DOHH2 (cell line): ENCODE measurements at regions not wholly inside any gene's neighbourhood (a gene's known extent, or its start where the extent isn't known, plus 50 kb on each side); places are given as distances from the start of the nearest gene placed in this dataset.

Experiments
- H3F3A ChIP-seq: fragments of 200-600 bp; sonication (generic), shearing (Covaris generic); 2 replicates; pipeline ENCODE4 v1.6.0; 2016; ENCODE audit warnings: antibody characterized with exemption, mild to moderate bottlenecking; ENCODE audit not compliant: control insufficient read depth, insufficient read depth
- H3K27ac ChIP-seq: fragments of 200-600 bp; sonication (generic); 2 replicates; pipeline ENCODE4 v1.5.1; 2014; ENCODE audit warnings: low read depth, mild to moderate bottlenecking, low read length, moderate library complexity
- H3K27me3 ChIP-seq: fragments of 200-600 bp; sonication (generic); 2 replicates; pipeline ENCODE4 v1.6.1; 2014; ENCODE audit warnings: mild to moderate bottlenecking, low read length, mixed read lengths; ENCODE audit not compliant: control insufficient read depth
- H3K36me3 ChIP-seq: fragments of 200-600 bp; sonication (generic); 2 replicates; pipeline ENCODE4 v1.6.1; 2014; ENCODE audit warnings: mild to moderate bottlenecking, low read length, moderate library complexity, mixed read lengths; ENCODE audit not compliant: control insufficient read depth
- H3K4me1 ChIP-seq: fragments of 200-600 bp; sonication (generic); 2 replicates; pipeline ENCODE4 v1.6.1; 2014; ENCODE audit warnings: mild to moderate bottlenecking, low read length, mixed read lengths; ENCODE audit not compliant: control insufficient read depth
- H3K4me2 ChIP-seq: fragments of 200-600 bp; sonication (generic); 2 replicates; pipeline ENCODE4 v1.6.0; 2014; ENCODE audit warnings: mild to moderate bottlenecking, low read length, moderate library complexity
- H3K4me3 ChIP-seq: fragments of 200-600 bp; sonication (generic); 2 replicates; pipeline ENCODE4 v1.5.1; 2014; ENCODE audit warnings: mild to moderate bottlenecking, low read length, mixed read lengths
- H3K79me2 ChIP-seq: fragments of 200-600 bp; sonication (generic); 2 replicates; pipeline ENCODE4 v1.6.1; 2014; ENCODE audit warnings: mild to moderate bottlenecking, low read length, mixed read lengths; ENCODE audit not compliant: control insufficient read depth
- H3K9me2 ChIP-seq: fragments of 200-600 bp; sonication (generic); replicated peaks from 2 replicates; pipeline ENCODE4 v1.6.1; 2014; ENCODE audit warnings: mild to moderate bottlenecking, low read length, mixed read lengths; ENCODE audit not compliant: control insufficient read depth
- H3K9me3 ChIP-seq: fragments of 200-600 bp; sonication (generic); 2 replicates; pipeline ENCODE4 v1.6.1; 2014; ENCODE audit warnings: antibody characterized with exemption, low read length, mixed read lengths; ENCODE audit not compliant: control insufficient read depth, insufficient read depth
- H4K20me1 ChIP-seq: fragments of 200-600 bp; sonication (generic); 2 replicates; pipeline ENCODE4 v1.6.0; 2014; ENCODE audit warnings: low read depth, mild to moderate bottlenecking, antibody characterized with exemption, low read length, moderate library complexity; ENCODE audit not compliant: control insufficient read depth, insufficient read depth
- EZH2phosphoT487 ChIP-seq: fragments of 200-600 bp; sonication (generic); IDR thresholded peaks from 2 replicates; pipeline ENCODE4 v1.6.1; 2017; ENCODE audit warnings: borderline replicate concordance, mild to moderate bottlenecking, antibody characterized with exemption, low read length, moderate library complexity, mixed read lengths
- TF ChIP-seq, protein P1 (sequence below): fragments of 200-600 bp; sonication (generic); IDR thresholded peaks from one replicate; pipeline ENCODE4 v1.5.1; 2014; ENCODE audit warnings: antibody characterized with exemption, mild to moderate bottlenecking, low read depth, low read length; ENCODE audit not compliant: poor library complexity, severe bottlenecking

DNA sequence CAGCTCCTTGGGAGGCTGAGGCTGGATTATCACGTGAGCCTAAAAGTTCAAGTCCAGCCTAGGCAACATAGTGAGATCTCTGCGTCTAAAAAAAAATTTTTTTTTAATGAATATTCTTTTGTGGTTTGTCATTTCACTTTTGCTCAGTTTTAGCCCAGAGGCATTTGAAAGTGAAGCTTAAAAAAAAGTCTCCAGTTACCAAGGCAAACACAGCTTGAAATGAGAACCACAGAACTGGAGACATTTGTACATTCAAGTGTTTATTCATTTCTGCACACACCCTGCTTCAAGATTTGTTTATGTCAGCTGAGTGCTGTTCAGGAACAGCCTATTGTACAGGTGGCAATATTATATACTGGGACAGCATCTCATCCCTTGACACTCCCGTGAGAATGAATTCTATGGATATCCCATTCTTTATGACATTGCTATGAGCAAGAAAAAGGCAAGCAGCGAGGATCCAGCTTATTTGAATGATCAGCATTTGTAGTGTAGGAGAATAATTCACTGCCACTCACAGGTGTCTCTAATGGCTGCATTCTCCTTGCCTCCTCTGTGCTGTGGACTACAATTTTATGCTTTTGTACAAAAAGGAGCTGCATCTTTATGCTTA, 444.8 kb upstream of the GRM7 start:
- TF ChIP-seq, protein P1, sequence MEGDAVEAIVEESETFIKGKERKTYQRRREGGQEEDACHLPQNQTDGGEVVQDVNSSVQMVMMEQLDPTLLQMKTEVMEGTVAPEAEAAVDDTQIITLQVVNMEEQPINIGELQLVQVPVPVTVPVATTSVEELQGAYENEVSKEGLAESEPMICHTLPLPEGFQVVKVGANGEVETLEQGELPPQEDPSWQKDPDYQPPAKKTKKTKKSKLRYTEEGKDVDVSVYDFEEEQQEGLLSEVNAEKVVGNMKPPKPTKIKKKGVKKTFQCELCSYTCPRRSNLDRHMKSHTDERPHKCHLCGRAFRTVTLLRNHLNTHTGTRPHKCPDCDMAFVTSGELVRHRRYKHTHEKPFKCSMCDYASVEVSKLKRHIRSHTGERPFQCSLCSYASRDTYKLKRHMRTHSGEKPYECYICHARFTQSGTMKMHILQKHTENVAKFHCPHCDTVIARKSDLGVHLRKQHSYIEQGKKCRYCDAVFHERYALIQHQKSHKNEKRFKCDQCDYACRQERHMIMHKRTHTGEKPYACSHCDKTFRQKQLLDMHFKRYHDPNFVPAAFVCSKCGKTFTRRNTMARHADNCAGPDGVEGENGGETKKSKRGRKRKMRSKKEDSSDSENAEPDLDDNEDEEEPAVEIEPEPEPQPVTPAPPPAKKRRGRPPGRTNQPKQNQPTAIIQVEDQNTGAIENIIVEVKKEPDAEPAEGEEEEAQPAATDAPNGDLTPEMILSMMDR, result no peak
- TF ChIP-seq EZH2phosphoT487, result no peak
- Histone ChIP-seq H3K36me3 (no peaks in the 10 kb centered on the region), H3K4me3 (no peak overlapping the region), H3K79me2 (no peaks in the 10 kb centered on the region), H3K27me3 (no peaks in the 10 kb centered on the region), H3F3A (no peaks in the 10 kb centered on the region), H3K4me1 (no peaks in the 10 kb centered on the region), H3K9me2 (no peaks in the 10 kb centered on the region), H3K9me3 (no peaks in the 10 kb centered on the region), H3K27ac (no peak overlapping the region), H3K4me2 (no peak overlapping the region), H4K20me1 (no peaks in the 10 kb centered on the region)

DNA sequence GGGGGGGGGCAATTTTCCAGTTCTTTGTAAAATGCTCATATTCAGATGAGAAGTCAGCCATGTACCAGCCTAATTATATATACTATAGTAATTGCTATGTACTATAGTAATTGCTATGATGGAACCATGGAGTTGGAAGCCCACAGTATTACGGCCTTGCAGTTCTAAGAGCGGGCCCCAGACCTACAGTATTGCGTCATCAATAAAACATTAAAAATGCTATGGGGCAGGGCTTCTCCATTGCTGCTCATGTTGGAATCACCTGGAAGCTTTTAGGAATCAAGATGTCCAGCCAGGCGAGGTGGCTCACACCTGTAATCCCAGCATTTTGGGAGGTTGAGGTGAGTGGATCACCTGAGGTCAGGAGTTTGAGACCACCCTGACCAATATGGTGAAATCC, 443.7 kb upstream of the GRM7 start:
- H3K4me2 ChIP-seq, result no peak overlapping the region
- H3K4me3 ChIP-seq, result no peak overlapping the region
- H3F3A ChIP-seq, result no peaks in the 10 kb centered on the region
- TF ChIP-seq EZH2phosphoT487, result no peak
- TF ChIP-seq, protein P1, result no peak
- H3K27me3 ChIP-seq, result no peaks in the 10 kb centered on the region
- H3K79me2 ChIP-seq, result no peaks in the 10 kb centered on the region
- no peaks in the 10 kb centered on the region for H3K9me2 ChIP-seq
- H3K9me3 ChIP-seq, result no peaks in the 10 kb centered on the region
- H3K4me1 ChIP-seq, result no peaks in the 10 kb centered on the region
- no peaks in the 10 kb centered on the region for H4K20me1 ChIP-seq
- H3K27ac ChIP-seq, result no peak overlapping the region
- no peaks in the 10 kb centered on the region for H3K36me3 ChIP-seq

DNA sequence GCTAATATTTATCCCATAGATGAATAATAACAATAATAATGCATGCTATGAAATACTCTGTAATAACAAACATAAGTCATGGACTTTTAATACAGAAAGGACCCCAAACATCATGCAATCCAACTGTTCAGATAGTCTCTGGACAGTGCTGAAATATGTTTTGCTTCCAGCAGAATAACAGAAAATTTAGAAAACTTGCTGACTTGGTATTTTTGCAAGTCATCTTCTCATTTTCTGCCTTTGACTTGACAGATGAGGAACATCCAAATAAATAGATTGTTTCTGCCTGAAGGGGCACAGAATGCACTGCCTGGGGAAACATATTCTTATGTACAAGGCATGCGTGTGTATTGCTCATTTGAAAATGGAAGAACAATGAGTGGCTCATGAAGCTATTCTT, 442.4 kb upstream of the GRM7 start:
- H3K36me3 ChIP-seq, result no peaks in the 10 kb centered on the region
- no peak overlapping the region for H3K27ac ChIP-seq
- H3K4me1 ChIP-seq, result no peaks in the 10 kb centered on the region
- H3K4me2 ChIP-seq, result no peak overlapping the region
- TF ChIP-seq EZH2phosphoT487, result no peak
- TF ChIP-seq, protein P1, result no peak
- H3K79me2 ChIP-seq, result no peaks in the 10 kb centered on the region
- H3K27me3 ChIP-seq, result no peaks in the 10 kb centered on the region
- no peaks in the 10 kb centered on the region for H3K9me3 ChIP-seq
- H3K4me3 ChIP-seq, result no peak overlapping the region
- no peaks in the 10 kb centered on the region for H3F3A ChIP-seq
- H3K9me2 ChIP-seq, result no peaks in the 10 kb centered on the region
- no peaks in the 10 kb centered on the region for H4K20me1 ChIP-seq
